ENCODE measurements at regions not wholly inside any gene's neighbourhood (a gene's known extent, or its start where the extent isn't known, plus 50 kb on each side); places are given as distances from the start of the nearest gene placed in this dataset.

DNA sequence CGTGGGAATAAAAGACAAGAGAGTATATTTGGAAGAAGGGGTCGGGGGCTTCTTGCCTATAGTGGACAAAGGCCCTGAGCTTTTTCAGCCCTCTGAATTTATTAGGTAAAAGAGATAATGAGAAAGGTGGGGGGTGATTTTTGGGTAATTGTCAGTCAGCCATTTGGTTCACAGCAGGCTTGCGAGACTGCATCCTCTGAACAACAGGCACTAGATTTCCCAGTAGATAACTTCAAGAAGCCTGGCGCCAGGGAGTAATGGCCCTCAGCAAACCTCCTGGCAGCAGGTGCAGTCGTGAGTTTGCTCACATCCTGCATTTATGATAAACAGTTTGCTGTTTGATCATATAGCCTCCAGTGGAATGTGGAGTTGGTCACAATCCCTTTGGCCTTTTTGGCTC is 609.0 kb downstream of the DHX35 start:
- no peak for DNase-seq (ENCODE audit: low spot score)

GRCh38 chr20:39568109-39568508 is 606.0 kb downstream of the DHX35 start:
- DNase-seq (ENCODE audit: low spot score), result no peak

DNA sequence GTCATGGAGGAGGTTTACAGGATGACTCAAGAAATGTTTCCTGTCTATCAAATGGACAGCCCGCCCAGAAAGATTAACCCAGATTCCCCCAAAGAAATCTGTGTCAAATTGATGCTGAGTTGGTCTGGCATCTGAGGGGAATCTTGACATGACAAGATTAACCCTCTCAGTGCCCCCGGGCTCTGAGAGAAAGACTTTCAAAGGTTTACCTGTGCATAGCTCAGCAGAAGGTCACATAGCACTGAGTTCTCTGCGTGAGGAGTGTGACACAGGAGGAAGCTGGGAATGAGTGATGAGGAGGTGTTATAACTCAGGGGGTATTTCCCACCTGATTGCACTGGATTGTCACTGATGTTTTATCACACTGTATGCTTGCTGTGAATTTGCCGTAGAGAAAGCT is 601.2 kb downstream of the DHX35 start:
- DNase-seq (ENCODE audit: low spot score), result no peak

DNA sequence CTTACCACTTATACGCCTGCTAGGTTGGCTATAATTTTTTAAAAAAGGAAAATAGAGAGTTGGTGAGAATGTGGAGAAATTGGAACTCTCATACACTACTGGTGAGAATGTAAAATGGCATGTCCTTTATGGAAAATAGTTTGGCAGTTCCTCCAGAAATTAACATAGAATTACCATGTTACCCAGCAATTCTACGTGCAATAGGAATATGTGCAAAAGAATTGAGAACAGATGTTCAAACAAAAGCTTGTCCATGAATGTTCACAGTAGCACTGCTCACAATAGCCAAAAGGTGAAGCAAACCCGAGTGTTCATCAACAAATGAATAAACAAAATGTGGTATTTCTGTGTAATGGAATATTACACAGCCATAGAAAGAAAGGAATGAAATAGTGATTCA is 592.2 kb downstream of the DHX35 start:
- DNase-seq (ENCODE audit: low spot score), result no peak

GRCh38 chr20:39553120-39553519 is 591.0 kb downstream of the DHX35 start:
- DNase-seq (ENCODE audit: low spot score), result no peak

- no peak for DNase-seq (ENCODE audit: low spot score)
Observed at GRCh38 chr20:39549733-39550132, 587.6 kb downstream of the DHX35 start.

GRCh38 chr20:39547546-39548408 is 585.6 kb downstream of the DHX35 start:
- no peak for DNase-seq (ENCODE audit: low spot score)

DNA sequence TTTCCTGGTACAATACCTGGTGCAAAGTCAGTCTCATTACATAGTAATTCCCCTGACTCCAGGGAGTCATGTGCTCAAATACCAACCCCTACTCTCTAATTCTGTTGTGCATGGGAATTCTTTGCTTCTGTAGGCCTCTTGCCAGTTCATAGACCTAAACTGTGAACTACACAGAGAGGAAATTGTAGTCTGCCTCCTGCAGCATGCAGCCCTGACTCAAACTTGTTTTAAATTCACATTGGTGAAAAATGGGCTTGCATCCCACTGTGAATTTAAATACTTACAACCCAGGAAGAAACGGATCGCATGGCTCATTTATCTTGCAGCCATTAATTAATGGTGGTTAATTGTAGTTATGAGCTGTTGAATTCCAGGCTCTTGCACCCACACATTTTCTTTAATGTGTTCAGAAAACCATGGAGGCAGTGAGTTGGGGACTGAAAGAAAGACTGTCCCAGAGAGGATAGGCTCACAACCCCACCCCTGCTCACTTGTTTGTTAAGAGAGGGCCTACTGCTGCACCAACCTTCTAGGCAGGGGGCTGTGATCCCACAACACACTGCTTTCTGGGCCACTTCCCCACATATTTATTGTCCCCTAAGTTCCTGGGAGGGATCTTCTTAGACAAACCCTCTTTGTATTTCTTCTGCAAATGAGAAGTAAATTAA is 579.1 kb downstream of the DHX35 start:
- DNase-seq (ENCODE audit: low spot score), result no peak

GRCh38 chr20:39538317-39538716 is 576.2 kb downstream of the DHX35 start:
- DNase-seq (ENCODE audit: low spot score), result no peak

GRCh38 chr20:39535301-39535700 is 573.2 kb downstream of the DHX35 start:
- no peak for DNase-seq (ENCODE audit: low spot score)

- DNase-seq (ENCODE audit: low spot score), result no peak
Observed at GRCh38 chr20:39534846-39535245, 572.7 kb downstream of the DHX35 start.

DNA sequence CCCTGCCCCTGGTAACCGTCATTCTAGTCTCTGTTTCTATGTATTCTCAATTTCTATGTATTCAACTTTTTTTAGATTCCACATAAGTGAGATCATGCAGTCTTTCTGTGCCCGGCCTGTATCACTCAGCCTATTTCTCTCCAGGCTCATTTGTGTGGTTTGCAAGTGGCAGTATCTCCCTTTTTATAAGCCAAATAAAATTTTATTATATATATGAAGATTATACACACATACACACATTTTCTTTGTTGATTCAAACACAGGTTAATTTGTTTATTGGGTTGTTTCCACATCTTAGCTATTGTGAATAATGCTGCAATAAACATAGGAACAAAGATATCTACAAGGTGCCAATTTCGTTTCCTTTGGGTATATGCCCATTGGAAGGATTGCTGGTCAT is 571.7 kb downstream of the DHX35 start:
- DNase-seq (ENCODE audit: low spot score), result no peak

GRCh38 chr20:39532205-39532604 is 570.1 kb downstream of the DHX35 start:
- no peak for DNase-seq (ENCODE audit: low spot score)

- DNase-seq (ENCODE audit: low spot score), result no peak
Observed at GRCh38 chr20:39528436-39528835, 566.3 kb downstream of the DHX35 start.

GRCh38 chr20:39524371-39524911 is 562.3 kb downstream of the DHX35 start:
- no peak for DNase-seq (ENCODE audit: low spot score)

- DNase-seq (ENCODE audit: low spot score), result no peak
Observed at GRCh38 chr20:39523405-39523804, 561.3 kb downstream of the DHX35 start.

GRCh38 chr20:39518654-39519053 is 556.5 kb downstream of the DHX35 start:
- DNase-seq (ENCODE audit: low spot score), result no peak

DNA sequence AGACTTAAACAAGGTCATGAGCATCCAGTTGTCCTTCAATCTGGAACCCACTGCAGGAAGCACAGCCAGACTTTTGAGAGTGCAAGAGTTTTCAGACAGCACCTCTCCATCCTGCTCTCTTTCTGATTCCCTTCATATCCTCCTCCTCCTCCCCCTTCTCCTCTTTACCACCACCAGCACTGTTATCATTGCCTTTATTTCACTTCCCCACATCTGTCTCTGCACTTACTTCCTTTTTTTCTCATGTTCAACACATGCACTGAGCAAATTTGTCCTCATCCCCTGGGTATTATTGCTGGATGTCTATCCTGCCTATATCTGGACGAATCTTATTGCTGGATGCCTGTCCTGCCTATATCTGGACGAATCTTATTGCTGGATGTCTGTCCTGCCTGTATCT is 554.8 kb downstream of the DHX35 start:
- no peak for DNase-seq (ENCODE audit: low spot score)

GRCh38 chr20:39504710-39505094 is 542.6 kb downstream of the DHX35 start:
- DNase-seq (ENCODE audit: low spot score), result no peak

DNA sequence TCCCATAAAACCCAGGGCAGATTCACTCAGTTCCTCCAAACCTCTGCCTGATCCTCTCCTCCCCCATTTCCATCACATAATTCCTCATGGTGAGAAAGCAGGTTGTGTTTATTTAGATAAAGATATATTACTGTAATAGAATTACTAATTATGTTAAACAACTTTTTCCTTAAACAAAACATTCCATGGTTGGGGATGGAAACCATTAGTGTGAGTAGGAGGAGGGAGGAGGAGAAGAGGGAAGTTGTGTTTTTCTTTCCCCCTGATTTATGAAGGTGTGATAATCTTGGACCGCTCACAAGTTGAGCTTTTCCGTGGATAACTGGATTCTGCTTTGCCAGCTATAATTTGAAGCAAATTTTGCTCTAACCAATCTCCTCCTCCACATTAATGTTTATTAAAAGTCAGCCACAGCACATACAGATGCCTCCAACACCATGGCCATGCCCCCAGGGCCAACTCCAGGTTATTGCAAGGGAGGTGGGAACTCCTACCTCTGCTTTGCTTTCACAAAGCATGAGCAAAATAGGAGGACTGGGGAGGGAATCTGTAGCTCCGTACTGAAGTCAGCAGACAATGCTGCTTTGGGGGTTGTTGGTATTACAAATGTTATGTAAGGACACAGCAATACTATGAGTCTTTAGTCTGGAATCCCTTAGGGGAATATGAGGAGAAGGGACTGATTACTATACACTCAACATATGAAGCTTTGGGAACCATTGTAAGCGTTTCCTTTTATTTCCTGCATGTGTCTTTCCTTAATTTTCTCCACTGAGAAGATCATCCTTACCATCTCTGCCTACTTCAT is 542.0 kb downstream of the DHX35 start:
- DNase-seq (ENCODE audit: low spot score), result no peak

GRCh38 chr20:39492223-39492797 is 530.2 kb downstream of the DHX35 start:
- no peak for DNase-seq (ENCODE audit: low spot score)

DNA sequence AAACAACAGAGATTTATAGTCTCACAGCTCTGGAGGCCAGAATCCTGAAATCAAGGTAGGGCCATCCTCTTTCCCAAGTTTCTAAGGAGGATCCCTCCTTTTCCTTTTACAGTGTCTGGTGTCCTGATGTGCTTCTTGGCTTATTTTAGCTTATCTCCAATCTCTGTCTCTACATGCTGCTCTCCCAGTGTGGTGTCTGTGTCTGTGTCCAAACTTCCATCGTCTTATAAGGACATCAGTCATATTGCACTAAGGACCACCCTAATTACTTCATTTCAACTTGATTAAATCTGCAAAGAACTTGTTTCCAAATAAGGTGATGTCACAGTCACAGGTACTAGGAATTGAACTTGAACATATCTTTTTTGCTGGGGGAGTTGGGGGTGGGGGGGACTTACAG is 529.6 kb downstream of the DHX35 start:
- no peak for DNase-seq (ENCODE audit: low spot score)
